GM19468 (cell line): ENCODE measurements at regions not wholly inside any gene's neighbourhood (a gene's known extent, or its start where the extent isn't known, plus 50 kb on each side); places are given as distances from the start of the nearest gene placed in this dataset.
A peak's percentile ranks its signal among the peaks of the same experiment; 100 is the strongest.
"Not testable (repeated sequence)": the region's sequence is repeated elsewhere in the genome, so short reads cannot be mapped to it uniquely, and the experiment has no call there.

Source experiments
- ATAC-seq: cut with Tn5 transposase; IDR thresholded peaks from one replicate; pipeline ENCODE4 v1.9.1; 2021; ENCODE audit warnings: mild to moderate bottlenecking, moderate library complexity, moderate number of reproducible peaks; ENCODE audit not compliant: unreplicated experiment; ENCODE audit errors: extremely low read depth

DNA sequence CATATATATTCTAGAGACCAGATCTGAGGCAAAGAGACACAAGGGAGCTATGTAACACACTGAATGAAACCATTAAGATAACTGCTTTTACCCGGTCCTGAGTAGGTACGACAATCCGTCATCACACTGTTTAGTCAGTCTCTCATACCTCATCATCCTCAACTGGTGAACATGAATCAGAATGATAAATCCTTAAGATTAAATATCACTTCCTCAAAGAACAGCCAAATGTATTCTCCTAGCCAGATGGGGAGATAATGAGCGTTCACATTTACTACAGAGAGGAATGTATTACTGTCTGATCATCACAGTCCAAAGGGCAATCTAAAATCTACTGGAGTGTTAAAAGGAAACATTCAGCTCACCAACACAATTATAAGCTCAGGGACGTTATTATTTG lies 319.4 kb upstream of the STAC start:
- ATAC-seq = no peak

DNA sequence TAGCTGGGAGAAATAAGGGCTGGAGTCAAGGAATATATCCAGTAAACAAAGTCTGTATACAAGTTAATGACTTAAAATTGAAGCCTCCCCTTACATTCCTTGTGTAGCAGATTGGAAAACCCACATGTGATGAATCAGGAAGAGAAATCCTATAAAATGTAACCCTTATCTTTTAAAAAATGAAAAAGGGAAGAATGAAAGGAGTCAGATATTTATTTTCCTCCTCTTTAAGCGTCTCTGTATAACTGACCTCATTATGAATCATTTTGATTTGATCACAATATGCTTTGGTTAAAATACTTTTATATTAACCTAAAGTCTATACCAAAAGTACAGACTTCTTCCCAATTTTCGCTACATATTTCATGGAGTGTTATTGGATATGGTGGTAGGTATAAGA lies 316.3 kb upstream of the STAC start:
- no peak for ATAC-seq

DNA sequence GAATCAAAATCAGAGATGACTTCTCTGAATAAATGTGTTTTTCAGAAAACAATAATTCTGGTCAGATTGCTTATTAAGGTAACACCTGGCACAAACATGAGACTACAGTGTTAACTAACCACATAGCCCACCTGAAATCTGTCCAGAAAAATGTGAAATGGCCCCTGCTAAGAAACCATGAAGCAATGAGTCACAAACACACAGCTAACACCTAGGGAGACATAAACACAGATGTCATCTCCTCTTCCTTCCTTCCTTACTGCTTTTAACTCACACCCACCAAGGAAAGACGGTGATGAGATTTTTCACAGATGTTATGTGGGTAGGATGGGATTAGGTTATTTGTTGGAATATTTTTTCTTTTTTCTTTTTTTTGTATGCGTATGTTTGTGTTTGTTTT lies 315.0 kb upstream of the STAC start:
- no peak for ATAC-seq

GRCh38 chr3:36075491-36075890 lies 304.8 kb upstream of the STAC start:
- ATAC-seq = no peak

DNA sequence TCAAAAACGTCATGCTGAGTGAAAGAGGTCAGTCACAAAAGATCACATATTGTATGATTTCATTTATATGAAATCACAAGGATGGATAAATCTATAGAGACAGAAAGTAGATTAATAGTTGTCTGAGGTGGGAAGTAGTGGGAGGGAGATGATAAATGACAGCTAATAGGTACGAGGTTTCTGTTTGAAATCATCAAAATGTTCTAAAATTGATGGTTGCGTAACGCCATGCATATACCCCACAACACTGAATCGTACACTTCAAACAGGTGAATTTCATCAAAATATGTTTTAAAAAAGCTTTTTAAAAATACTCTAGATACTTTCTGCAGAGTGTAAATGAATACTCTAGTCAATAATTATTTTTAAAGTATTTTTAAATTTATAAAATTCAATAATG lies 303.0 kb upstream of the STAC start:
- no peak for ATAC-seq

DNA sequence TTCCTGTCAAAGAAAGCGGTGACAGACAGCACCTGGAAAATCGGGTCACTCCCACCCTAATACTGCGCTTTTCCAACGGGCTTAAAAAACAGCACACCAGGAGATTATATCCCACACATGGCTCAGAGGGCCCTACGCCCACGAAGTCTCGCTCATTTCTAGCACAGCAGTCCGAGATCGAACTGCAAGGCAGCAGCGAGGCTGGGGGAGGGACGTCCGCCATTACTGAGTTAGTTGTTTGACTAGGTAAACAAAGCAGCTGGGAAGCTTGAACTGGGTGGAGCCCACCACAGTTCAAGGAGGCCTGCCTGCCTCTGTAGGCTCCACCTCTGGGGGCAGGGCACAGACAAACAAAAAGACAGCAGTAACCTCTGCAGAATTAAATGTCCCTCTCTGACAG lies 297.3 kb upstream of the STAC start:
- not testable (repeated sequence) for ATAC-seq

GRCh38 chr3:36095238-36095637 lies 285.1 kb upstream of the STAC start:
- peak; percentile 28 for ATAC-seq

DNA sequence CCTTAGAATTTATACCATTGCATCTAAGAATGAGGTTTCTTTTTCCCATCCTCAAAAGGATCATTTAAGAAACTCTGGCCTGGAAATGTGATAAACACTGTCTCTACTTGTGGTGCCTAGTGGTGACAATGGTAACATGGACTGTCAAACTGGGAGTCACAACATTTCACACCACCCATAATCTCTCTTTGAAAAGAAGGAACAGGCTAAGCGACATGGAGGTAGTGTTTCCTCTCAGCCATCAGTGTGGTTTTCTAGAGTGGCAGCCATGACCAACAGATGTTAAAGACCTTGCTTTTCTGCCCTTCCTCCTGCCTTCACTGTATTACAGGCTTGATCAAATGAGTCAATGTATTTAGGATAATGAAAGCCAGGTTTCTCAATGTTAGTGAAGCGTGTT lies 283.1 kb upstream of the STAC start:
- no peak for ATAC-seq

DNA sequence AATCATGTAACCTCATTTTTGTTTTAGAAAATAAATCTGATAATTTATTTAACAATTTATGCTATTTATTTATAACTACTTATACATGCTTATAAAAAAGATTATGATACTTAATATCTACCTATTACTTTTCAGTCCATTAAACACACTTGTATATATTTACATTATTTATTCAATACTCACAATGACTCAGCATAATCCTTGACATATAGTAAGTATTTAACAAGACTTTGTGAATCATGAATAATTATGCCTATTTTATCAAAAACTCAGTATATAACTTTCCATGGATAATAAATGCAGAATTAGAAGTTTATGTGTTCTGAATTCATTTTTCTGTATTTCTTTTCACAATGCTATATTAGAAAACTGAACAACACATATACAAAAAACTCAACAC lies 266.0 kb upstream of the STAC start:
- ATAC-seq = no peak

DNA sequence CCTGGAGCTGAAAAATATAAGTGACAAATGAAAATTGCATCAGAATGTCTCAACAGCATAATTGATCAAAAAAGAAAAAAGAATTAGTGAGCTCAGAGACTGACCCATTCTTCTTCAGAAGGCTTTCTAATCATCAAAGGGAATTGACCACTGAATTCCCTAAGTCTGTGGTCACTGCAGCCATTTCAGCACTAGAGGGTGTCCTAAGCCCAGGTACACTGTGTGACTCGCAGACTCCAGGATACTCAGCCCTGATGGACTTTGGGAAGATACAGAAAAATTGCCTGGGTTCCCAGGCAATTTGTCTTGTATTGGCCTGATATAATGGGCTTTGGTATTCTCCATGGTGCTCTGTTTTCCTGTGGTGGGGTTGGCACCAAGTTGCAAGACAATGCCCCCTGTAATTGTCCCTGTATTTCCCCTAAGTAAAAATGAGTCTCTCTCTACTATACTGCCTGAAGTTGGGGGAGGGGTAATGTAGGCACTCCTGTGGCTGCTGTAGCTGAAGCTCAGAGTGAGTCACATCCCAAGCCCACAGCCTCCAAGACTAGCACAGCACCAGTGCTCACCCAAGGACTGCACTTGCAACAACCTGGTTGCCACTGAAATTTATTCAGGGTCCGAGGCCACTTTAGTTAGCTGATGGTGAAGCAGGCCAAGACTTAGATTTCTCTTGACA lies 256.0 kb upstream of the STAC start:
- ATAC-seq = no peak

GRCh38 chr3:36132214-36132613 lies 248.1 kb upstream of the STAC start:
- ATAC-seq = no peak

DNA sequence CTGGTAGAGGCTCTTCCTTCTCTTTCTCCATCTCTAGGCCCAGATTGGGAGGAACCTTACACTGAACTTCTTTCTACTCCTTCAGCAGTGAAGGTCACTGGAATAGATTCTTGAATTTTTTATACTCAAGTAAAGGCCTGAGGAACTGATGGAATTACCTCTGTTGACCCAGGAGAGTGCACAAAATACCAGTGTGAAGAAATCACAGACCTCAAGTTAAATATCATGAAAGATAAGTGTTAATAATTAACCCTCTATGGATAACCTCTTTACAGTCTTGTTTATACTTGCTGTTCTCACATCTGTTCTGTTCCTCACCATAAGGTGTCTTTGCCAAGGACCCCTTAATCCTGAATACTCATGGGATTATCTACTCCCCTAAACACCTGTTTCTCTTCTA lies 244.4 kb upstream of the STAC start:
- ATAC-seq = no peak

DNA sequence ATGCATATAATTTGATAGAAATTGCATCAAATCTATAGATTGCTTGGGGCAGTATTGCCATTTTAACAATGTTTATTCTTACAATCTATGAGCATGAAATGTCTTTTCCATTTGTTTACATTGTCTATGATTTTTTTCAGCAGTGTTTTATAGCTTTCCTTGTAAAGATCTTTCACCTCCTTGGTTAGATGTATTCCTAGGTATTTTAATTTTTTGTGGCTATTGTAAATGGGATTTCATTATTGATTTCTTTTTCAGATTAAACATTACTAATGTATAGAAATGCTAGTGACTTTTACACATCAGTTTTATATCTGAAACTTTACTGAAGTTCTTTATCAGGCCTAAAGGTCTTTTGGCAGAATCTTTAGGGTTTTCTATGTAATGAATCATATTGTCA lies 237.6 kb upstream of the STAC start:
- no peak for ATAC-seq

- ATAC-seq = no peak
Measured at GRCh38 chr3:36146404-36146803, 233.9 kb upstream of the STAC start.

GRCh38 chr3:36147934-36148558 lies 232.3 kb upstream of the STAC start:
- ATAC-seq = no peak

DNA sequence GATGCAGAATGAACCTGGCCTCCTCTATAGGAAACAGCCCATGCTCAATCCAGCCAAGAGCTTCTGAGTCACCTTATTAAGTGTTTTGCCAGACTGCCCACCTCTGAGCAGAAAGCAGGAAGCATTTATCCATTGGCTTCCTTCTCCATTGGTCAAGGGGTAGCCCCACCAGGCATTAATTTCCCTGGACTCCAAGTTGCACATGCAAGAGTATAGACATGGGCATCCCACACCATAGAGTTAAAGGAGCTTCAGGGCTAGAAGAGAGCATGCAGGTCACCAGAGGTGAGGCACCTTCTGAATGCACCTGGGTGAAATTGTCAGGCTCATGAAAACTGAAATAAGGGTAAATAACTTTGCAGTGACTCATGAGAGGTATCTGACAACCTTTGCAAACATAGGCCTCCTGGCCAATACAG lies 230.8 kb upstream of the STAC start:
- no peak for ATAC-seq

- no peak for ATAC-seq
Measured at GRCh38 chr3:36155515-36155914, 224.8 kb upstream of the STAC start.

- no peak for ATAC-seq
Measured at GRCh38 chr3:36164400-36164799, 215.9 kb upstream of the STAC start.

DNA sequence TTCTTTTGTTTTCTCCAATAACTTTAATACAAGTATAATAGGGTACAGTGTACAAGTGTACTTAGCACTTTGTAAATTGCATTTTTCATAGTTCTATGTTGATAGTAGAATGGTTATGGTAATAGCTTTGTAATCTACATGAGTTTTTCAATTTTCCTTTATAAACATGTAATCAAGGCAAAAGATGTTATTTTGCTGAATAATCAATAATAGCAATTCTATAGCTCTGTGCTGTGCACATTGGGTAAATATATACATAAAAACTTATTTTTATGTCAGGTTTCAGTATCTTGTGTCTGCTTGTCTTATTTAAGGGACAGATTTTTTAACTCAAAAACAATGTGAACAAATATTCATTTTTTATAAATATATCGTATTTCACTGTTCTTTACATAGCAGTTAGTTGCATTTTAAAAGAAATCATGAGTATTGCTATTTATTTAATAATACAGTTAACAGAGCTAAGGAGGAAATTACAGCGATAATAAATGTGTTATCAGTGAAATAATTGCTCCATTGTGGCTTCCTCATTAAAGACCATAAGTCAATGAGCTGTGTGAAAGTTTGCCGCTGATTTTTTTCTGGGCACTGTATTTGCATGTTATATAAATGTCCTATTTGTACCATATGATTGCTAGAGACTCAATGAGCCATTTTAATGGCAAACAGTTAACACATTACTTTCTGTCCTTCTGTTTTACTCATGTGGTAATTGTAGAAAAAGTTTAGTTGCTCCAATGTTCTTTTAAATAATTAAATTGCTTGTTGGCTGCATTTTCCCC lies 214.6 kb upstream of the STAC start:
- ATAC-seq = no peak

DNA sequence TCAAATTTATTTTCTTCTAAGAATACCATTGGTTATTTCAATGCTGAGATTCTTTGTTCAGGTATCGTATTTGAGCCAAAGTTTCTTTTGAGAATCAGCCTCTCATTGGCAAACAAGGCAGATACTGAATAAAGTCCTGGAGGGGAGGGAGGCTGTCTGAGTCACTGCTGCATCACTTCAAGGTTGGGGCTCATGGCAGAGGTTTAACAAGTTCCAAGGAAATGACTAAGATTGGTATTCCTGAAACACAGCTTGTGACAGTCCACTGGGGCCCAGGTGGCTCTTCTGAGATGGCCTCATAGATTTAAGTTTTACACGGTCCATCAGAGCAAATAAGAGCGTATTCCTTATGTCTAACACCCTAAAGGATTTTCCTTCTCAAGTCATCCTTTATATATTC lies 213.8 kb upstream of the STAC start:
- ATAC-seq = no peak

DNA sequence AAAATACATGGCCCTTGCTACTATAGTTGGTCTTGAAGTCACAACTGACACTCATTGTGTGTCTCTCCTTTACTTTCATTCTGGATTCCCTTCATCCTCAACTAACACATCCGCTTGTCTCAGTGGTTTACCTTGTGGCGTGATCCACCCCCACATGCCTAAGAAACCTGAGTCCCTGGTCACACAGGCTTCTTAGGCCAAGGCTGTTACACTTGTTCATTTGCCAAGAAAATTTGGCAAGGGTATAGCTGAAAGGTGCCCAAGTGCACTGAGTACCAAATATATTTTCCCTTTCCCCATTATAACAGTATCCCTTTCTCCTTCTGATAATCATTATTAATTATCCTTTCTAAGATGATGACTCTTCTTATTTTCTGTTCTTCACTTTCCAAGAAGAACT lies 207.6 kb upstream of the STAC start:
- no peak for ATAC-seq
